ENCODE measurements at regions not wholly inside any gene's neighbourhood (a gene's known extent, or its start where the extent isn't known, plus 50 kb on each side); places are given as distances from the start of the nearest gene placed in this dataset.
"Not testable (repeated sequence)": the region's sequence is repeated elsewhere in the genome, so short reads cannot be mapped to it uniquely, and the experiment has no call there.

DNA sequence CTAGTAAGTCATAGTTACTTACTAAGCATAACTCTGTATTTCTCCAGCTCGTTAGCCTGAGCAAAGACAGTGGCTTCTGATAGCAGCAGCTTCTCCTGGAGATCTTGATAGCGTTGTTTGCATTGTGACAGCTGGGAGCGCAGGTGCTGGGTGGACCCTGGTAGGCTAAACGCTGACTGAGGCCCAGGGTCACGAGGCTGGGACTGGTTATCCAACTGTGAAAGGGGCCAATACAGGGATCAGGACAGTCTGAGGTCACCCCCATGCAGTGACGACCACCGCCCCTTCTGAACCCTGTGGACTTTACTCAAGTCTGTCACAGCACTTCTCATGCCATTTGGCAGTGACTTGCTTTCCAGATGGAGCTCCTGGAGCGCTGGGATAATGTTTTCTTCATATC lies 104.4 kb downstream of the NBPF8 start:
- H3K9me3 ChIP-seq (ENCODE audit: control insufficient read depth, low read length); H4K8ac ChIP-seq (ENCODE audit: low read length); H3K27ac ChIP-seq (ENCODE audit: low read length, poor library complexity, severe bottlenecking); H3K4ac ChIP-seq (ENCODE audit: low read depth in 1 of 2, low read length in 2 of 2); H3K4me1 ChIP-seq (ENCODE audit: control insufficient read depth, insufficient read depth, low read depth, low read length); H2AK5ac ChIP-seq (ENCODE audit: low read length, severe bottlenecking); H3K14ac ChIP-seq (ENCODE audit: low read length in 2 of 2); H4K91ac ChIP-seq (ENCODE audit: low read length); H2BK12ac ChIP-seq (ENCODE audit: low read length in 2 of 2); H2AFZ ChIP-seq (ENCODE audit: low read depth, low read length); H3K9ac ChIP-seq (ENCODE audit: low read length); H2BK120ac ChIP-seq (ENCODE audit: low read depth, low read length); H3K18ac ChIP-seq (ENCODE audit: low read depth in 1 of 2, low read length in 2 of 2); H3K36me3 ChIP-seq (ENCODE audit: control insufficient read depth in 1 of 2, insufficient read depth in 2 of 2, low read depth in 1 of 2, low read length in 2 of 2); H3K4me3 ChIP-seq (ENCODE audit: insufficient read depth in 1 of 2, low read depth in 1 of 2, low read length in 2 of 2); DNase-seq; H3K4me2 ChIP-seq (ENCODE audit: low read length, poor library complexity, severe bottlenecking); H3K79me1 ChIP-seq (replicated peaks; ENCODE audit: low read length, poor library complexity, severe bottlenecking); H2BK15ac ChIP-seq (ENCODE audit: low read depth, poor library complexity, severe bottlenecking); H3K27me3 ChIP-seq (ENCODE audit: control insufficient read depth in 1 of 2, insufficient read depth in 1 of 2, low read length in 2 of 2); H3K23ac ChIP-seq (ENCODE audit: low read length in 2 of 2); H2BK5ac ChIP-seq (ENCODE audit: low read depth, low read length, poor library complexity, severe bottlenecking): not testable (repeated sequence)
- WGBS, result no CpG with 5 or more reads among the region's 8 CpGs

DNA sequence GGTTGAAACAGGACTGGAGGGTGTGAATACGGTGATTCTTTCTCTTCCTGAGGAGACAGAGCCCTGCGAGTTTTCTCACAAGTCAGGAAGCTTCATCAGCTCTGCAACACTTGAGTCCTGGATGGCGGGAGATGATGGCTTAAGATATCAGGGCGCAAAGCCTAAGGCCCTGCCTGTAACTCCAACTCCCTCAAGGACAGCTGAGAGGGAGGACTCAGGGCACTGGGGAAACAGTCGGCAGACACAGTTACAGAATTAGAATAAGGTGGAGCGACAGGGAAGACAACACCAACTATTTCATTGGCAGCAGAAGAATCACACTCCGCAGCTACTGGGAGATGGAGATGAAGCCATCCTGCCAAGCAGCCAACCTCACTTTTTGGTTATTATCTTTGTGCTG lies 109.6 kb downstream of the NBPF8 start:
- not testable (repeated sequence) for H3K4ac ChIP-seq (ENCODE audit: low read depth in 1 of 2, low read length in 2 of 2); H2BK5ac ChIP-seq (ENCODE audit: low read depth, low read length, poor library complexity, severe bottlenecking); H3K27me3 ChIP-seq (ENCODE audit: control insufficient read depth in 1 of 2, insufficient read depth in 1 of 2, low read length in 2 of 2); H3K4me2 ChIP-seq (ENCODE audit: low read length, poor library complexity, severe bottlenecking); H4K8ac ChIP-seq (ENCODE audit: low read length); H3K36me3 ChIP-seq (ENCODE audit: control insufficient read depth in 1 of 2, insufficient read depth in 2 of 2, low read depth in 1 of 2, low read length in 2 of 2); H3K4me3 ChIP-seq (ENCODE audit: insufficient read depth in 1 of 2, low read depth in 1 of 2, low read length in 2 of 2); H2BK15ac ChIP-seq (ENCODE audit: low read depth, poor library complexity, severe bottlenecking); H2AK5ac ChIP-seq (ENCODE audit: low read length, severe bottlenecking); H3K18ac ChIP-seq (ENCODE audit: low read depth in 1 of 2, low read length in 2 of 2); H3K4me1 ChIP-seq (ENCODE audit: control insufficient read depth, insufficient read depth, low read depth, low read length); H2AFZ ChIP-seq (ENCODE audit: low read depth, low read length); H3K23ac ChIP-seq (ENCODE audit: low read length in 2 of 2); H2BK120ac ChIP-seq (ENCODE audit: low read depth, low read length); H3K14ac ChIP-seq (ENCODE audit: low read length in 2 of 2); H3K27ac ChIP-seq (ENCODE audit: low read length, poor library complexity, severe bottlenecking); DNase-seq; H2BK12ac ChIP-seq (ENCODE audit: low read length in 2 of 2); H3K9me3 ChIP-seq (ENCODE audit: control insufficient read depth, low read length); H4K91ac ChIP-seq (ENCODE audit: low read length); H3K9ac ChIP-seq (ENCODE audit: low read length); H3K79me1 ChIP-seq (replicated peaks; ENCODE audit: low read length, poor library complexity, severe bottlenecking)
- WGBS, result no CpG with 5 or more reads among the region's 7 CpGs

DNA sequence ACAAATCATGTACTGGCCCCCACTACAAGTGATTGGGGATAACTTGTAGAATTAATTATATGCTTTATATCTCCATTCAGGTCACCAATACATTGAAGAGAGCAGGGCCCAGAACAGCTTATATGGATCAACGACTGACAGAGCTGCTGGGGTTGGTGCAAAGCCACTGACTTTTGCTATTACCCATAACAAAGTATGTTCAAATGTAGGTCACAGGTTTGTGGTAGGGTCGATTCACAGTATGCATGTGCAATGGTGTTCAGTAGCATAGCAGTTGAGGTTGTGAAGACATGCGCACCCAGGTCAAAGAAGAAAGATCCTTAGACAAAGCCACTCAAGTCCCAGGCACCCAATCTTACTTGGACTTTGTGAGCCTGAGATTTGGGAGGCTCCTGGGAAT lies 110.6 kb downstream of the NBPF8 start:
- H3K14ac ChIP-seq (ENCODE audit: low read length in 2 of 2), result not testable (repeated sequence)

DNA sequence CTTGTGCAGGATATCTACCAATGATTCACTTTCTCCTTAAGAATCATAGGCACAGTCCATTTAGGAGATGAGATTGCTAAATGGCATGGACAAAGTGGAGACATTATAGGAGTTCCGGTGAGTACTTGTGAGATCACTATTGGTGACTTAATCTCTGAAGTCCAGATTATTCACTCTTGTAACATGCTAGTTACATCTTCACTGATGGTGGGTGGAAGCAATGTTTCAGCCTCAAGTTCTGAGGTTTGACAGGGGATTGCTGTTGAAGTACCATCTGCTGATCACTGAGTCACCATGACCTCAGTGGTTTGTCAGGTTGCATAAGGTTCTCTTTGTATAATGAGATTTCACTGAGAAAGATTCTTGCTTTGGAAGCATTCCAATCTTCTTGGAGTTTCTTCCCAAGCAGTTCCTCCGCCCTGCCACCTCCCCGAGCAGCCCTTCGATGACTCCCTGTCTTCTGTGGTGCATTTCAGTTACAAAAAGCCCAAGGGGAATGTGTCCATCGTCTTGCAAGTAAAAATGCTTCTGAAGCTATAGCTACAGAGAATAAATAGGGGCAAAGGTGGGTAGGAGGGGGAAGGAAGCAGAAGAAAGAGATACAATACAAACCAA lies 114.7 kb downstream of the NBPF8 start:
- H3K36me3 ChIP-seq (ENCODE audit: control insufficient read depth in 1 of 2, insufficient read depth in 2 of 2, low read depth in 1 of 2, low read length in 2 of 2); DNase-seq; H2BK12ac ChIP-seq (ENCODE audit: low read length in 2 of 2); H3K23ac ChIP-seq (ENCODE audit: low read length in 2 of 2); H3K4ac ChIP-seq (ENCODE audit: low read depth in 1 of 2, low read length in 2 of 2); H4K91ac ChIP-seq (ENCODE audit: low read length); H4K8ac ChIP-seq (ENCODE audit: low read length); H2BK15ac ChIP-seq (ENCODE audit: low read depth, poor library complexity, severe bottlenecking); H2BK5ac ChIP-seq (ENCODE audit: low read depth, low read length, poor library complexity, severe bottlenecking); H3K4me3 ChIP-seq (ENCODE audit: insufficient read depth in 1 of 2, low read depth in 1 of 2, low read length in 2 of 2); H2BK120ac ChIP-seq (ENCODE audit: low read depth, low read length); H3K79me1 ChIP-seq (replicated peaks; ENCODE audit: low read length, poor library complexity, severe bottlenecking); H3K9ac ChIP-seq (ENCODE audit: low read length); H2AK5ac ChIP-seq (ENCODE audit: low read length, severe bottlenecking); H3K14ac ChIP-seq (ENCODE audit: low read length in 2 of 2); H3K4me1 ChIP-seq (ENCODE audit: control insufficient read depth, insufficient read depth, low read depth, low read length); H3K27ac ChIP-seq (ENCODE audit: low read length, poor library complexity, severe bottlenecking); H3K18ac ChIP-seq (ENCODE audit: low read depth in 1 of 2, low read length in 2 of 2); H2AFZ ChIP-seq (ENCODE audit: low read depth, low read length); H3K4me2 ChIP-seq (ENCODE audit: low read length, poor library complexity, severe bottlenecking); H3K27me3 ChIP-seq (ENCODE audit: control insufficient read depth in 1 of 2, insufficient read depth in 1 of 2, low read length in 2 of 2); H3K9me3 ChIP-seq (ENCODE audit: control insufficient read depth, low read length): not testable (repeated sequence)
- no CpG with 5 or more reads among the region's 5 CpGs for WGBS

More for the DNA sequence above, 110.6 kb downstream of the NBPF8 start:
- H2BK5ac ChIP-seq (ENCODE audit: low read depth, low read length, poor library complexity, severe bottlenecking); H2BK15ac ChIP-seq (ENCODE audit: low read depth, poor library complexity, severe bottlenecking); H3K36me3 ChIP-seq (ENCODE audit: control insufficient read depth in 1 of 2, insufficient read depth in 2 of 2, low read depth in 1 of 2, low read length in 2 of 2); H2BK120ac ChIP-seq (ENCODE audit: low read depth, low read length); H3K9ac ChIP-seq (ENCODE audit: low read length); H2BK12ac ChIP-seq (ENCODE audit: low read length in 2 of 2); H3K27me3 ChIP-seq (ENCODE audit: control insufficient read depth in 1 of 2, insufficient read depth in 1 of 2, low read length in 2 of 2); H3K4me2 ChIP-seq (ENCODE audit: low read length, poor library complexity, severe bottlenecking); H3K79me1 ChIP-seq (replicated peaks; ENCODE audit: low read length, poor library complexity, severe bottlenecking); H4K8ac ChIP-seq (ENCODE audit: low read length); H3K18ac ChIP-seq (ENCODE audit: low read depth in 1 of 2, low read length in 2 of 2); H3K9me3 ChIP-seq (ENCODE audit: control insufficient read depth, low read length); H3K4me1 ChIP-seq (ENCODE audit: control insufficient read depth, insufficient read depth, low read depth, low read length); H3K4ac ChIP-seq (ENCODE audit: low read depth in 1 of 2, low read length in 2 of 2); DNase-seq; H2AK5ac ChIP-seq (ENCODE audit: low read length, severe bottlenecking); H3K4me3 ChIP-seq (ENCODE audit: insufficient read depth in 1 of 2, low read depth in 1 of 2, low read length in 2 of 2); H3K27ac ChIP-seq (ENCODE audit: low read length, poor library complexity, severe bottlenecking); H4K91ac ChIP-seq (ENCODE audit: low read length); H3K23ac ChIP-seq (ENCODE audit: low read length in 2 of 2); H2AFZ ChIP-seq (ENCODE audit: low read depth, low read length): not testable (repeated sequence)
- WGBS, result no CpG with 5 or more reads among the region's 3 CpGs

Data from mesenchymal stem cell (in vitro differentiated cells and primary cell).